ENCODE measurements at regions not wholly inside any gene's neighbourhood (a gene's known extent, or its start where the extent isn't known, plus 50 kb on each side); places are given as distances from the start of the nearest gene placed in this dataset.

DNA sequence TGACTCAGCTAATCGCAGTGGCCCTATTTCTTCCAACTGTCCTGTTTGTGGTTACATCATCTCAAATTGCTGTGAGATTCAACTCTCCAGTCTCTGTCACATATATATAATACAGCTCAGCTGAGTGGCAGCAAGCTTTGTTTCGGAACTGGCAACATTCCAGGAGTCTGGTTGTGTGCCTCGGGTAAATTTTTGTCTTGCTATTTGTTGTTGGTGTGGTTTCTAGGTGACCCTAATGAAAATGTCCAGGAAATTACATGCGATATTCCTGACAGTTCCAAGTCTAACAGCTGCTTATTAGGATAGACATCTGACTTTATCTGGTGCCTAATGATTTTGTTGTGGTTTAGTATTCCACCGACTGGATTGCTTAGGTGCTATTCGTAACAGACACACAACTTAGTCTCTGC is 581.8 kb downstream of the CD109 start:
- intact Hi-C loops (cut with DNase I), result no loop called here
- H3K27ac ChIP-seq, result no peak overlapping the region
- no peaks in the 10 kb centered on the region for H3K9me3 ChIP-seq
- H3K4me3 ChIP-seq, result no peak overlapping the region
- H3K36me3 ChIP-seq, result no peaks in the 10 kb centered on the region
- 34 to 43% methylated on average over 6 of the region's 6 CpGs for WGBS, 2 donors
- no peaks in the 10 kb centered on the region for H3K27me3 ChIP-seq
- no peak for DNase-seq
- TF ChIP-seq POLR2A (IDR thresholded peaks at IDR 0.05), result no peak
- TF ChIP-seq, protein P1, sequence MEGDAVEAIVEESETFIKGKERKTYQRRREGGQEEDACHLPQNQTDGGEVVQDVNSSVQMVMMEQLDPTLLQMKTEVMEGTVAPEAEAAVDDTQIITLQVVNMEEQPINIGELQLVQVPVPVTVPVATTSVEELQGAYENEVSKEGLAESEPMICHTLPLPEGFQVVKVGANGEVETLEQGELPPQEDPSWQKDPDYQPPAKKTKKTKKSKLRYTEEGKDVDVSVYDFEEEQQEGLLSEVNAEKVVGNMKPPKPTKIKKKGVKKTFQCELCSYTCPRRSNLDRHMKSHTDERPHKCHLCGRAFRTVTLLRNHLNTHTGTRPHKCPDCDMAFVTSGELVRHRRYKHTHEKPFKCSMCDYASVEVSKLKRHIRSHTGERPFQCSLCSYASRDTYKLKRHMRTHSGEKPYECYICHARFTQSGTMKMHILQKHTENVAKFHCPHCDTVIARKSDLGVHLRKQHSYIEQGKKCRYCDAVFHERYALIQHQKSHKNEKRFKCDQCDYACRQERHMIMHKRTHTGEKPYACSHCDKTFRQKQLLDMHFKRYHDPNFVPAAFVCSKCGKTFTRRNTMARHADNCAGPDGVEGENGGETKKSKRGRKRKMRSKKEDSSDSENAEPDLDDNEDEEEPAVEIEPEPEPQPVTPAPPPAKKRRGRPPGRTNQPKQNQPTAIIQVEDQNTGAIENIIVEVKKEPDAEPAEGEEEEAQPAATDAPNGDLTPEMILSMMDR (IDR thresholded peaks at IDR 0.05), result no peak
- H3K4me1 ChIP-seq, result peaks cover 0 to 4% (median 0%) of the 10 kb centered on the region in 3 donors

DNA sequence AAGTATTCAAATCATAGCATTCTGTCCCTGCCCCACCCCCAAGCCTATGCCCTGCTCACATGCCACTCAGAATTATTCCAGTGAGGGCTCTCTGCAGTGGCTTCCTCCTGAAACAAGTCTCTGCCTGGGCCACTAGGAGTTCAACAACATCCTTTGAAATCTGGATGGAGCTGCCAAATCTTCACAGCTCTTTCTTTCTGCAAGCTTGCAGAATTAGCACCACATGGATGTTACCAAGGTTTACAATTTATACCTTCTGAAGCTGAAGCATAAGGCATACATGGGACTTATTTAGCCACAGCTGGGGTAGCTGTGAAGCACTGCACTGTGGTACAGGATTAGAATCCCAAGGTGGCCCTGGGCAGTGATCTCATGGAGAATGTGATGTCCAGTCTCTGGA is 577.5 kb downstream of the CD109 start:
- intact Hi-C loops (cut with DNase I), result no loop called here
- no peaks in the 10 kb centered on the region for H3K9me3 ChIP-seq
- no peak for TF ChIP-seq POLR2A (IDR thresholded peaks at IDR 0.05)
- TF ChIP-seq, protein P1 (IDR thresholded peaks at IDR 0.05), result no peak
- H3K27ac ChIP-seq, result no peak overlapping the region
- H3K36me3 ChIP-seq, result no peaks in the 10 kb centered on the region
- peaks cover 0 to 4% (median 0%) of the 10 kb centered on the region in 3 donors for H3K4me1 ChIP-seq
- H3K27me3 ChIP-seq, result no peaks in the 10 kb centered on the region
- H3K4me3 ChIP-seq, result no peak overlapping the region
- DNase-seq, result no peak

DNA sequence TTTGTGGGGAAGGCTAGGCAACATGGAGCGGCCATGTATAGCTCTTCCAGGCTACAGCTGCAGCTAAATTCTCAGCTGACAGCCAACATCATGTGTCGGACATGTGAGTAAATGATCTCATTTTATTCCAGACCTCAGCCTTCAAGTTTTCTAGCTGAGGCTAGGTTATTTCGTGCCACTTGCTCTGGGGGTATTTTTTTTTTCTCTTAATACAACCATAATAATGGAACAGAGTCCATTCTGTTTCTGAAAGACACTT is 573.5 kb downstream of the CD109 start:
- no peaks in the 10 kb centered on the region for H3K9me3 ChIP-seq
- TF ChIP-seq POLR2A (IDR thresholded peaks at IDR 0.05), result no peak
- H3K27me3 ChIP-seq, result no peaks in the 10 kb centered on the region
- intact Hi-C loops (cut with DNase I), result no loop called here
- no peak overlapping the region for H3K4me3 ChIP-seq
- 64 to 67% methylated on average over 3 of the region's 3 CpGs for WGBS, 2 donors
- DNase-seq, result no peak
- H3K27ac ChIP-seq, result no peak overlapping the region
- no peaks in the 10 kb centered on the region for H3K4me1 ChIP-seq
- H3K36me3 ChIP-seq, result no peaks in the 10 kb centered on the region

DNA sequence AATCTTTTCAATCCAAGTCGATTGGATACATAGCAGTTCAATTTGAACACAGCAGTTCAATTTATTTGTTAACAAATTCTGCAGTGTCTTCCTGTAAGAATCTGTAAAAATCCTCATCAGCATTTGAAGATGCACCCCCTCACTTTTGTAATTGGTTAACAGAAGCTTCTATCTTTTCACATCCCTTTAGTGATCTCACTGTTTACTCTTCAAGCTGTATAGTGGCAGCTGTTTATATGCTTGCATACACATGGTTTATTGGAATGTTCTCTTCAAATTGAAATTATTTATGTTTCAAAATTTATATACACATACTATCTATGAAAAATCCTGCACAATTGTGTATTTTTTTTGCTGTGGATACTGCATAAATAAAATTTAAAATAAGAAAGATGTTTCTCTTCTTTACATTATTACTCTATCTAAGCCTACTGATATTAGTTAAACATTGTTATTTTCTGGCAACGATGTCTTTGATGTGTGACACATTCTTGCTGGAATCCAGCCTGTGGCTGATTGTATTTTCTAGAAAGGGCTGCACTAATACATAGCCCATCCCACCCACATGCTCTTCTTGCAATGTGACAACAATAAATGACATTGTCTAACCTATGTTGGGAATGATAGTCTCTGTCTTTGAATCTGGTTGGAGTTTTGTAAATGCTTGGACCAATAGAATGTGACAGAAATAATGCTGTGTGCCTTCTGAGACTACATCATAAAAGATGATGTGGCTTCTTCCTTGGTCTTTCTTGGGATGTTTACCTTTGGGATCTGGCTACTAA is 573.0 kb downstream of the CD109 start:
- no peaks in the 10 kb centered on the region for H3K4me1 ChIP-seq
- TF ChIP-seq POLR2A (IDR thresholded peaks at IDR 0.05), result no peak
- TF ChIP-seq, protein P1 (IDR thresholded peaks at IDR 0.05), result no peak
- 29 to 31% methylated on average over 2 of the region's 2 CpGs for WGBS, 2 donors
- H3K27ac ChIP-seq, result no peak overlapping the region
- intact Hi-C loops (cut with DNase I), result no loop called here
- no peaks in the 10 kb centered on the region for H3K36me3 ChIP-seq
- no peaks in the 10 kb centered on the region for H3K27me3 ChIP-seq
- H3K4me3 ChIP-seq, result no peak overlapping the region
- no peak for DNase-seq
- no peaks in the 10 kb centered on the region for H3K9me3 ChIP-seq

DNA sequence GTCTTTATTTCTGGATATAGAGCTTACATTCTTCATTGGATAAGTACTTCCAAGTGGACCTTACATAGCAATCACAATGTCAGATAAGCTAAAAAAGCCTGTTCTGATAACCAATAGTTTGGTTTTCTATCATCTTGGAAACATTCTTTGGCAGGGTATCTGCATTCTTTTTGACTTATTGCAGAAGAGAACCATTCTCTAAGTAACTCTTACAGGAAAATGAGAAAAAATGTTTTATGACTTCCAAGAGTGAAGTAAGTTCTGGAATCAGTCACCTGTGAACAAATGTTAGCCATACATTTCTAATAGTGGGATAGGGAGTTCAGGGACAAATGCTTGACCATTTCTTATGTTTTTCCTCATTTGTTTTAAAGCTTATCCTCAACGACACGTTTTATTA is 564.0 kb downstream of the CD109 start:
- Histone ChIP-seq H3K36me3 (no peaks in the 10 kb centered on the region), H3K9me3 (no peaks in the 10 kb centered on the region), H3K27me3 (no peaks in the 10 kb centered on the region), H3K4me3 (no peak overlapping the region), H3K27ac (no peak overlapping the region), H3K4me1 (no peaks in the 10 kb centered on the region)
- 66 to 75% methylated on average over 2 of the region's 2 CpGs for WGBS, 2 donors
- no peak for DNase-seq
- intact Hi-C loops (cut with DNase I), result no loop called here
- TF ChIP-seq, protein P1 (IDR thresholded peaks at IDR 0.05), result no peak

DNA sequence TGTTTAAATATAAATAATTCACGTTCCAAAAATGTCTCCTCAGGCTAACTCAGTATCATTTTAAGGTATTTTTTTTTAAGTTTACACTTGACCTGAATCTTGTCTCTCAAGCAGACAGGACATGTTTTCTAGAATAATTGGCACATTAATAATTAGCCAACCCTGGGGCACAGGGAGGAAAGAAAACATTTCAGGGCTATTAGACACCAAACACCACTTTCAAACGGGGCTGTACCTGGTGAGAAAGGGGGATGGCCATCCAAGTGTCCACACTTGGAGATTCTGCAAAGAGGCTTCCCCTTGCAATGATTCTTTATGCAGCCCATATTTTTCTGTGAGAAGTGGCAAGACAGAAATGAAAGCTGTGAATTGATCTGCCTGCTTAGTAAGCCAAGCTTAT is 560.8 kb downstream of the CD109 start:
- TF ChIP-seq POLR2A (IDR thresholded peaks at IDR 0.05), result no peak
- TF ChIP-seq, protein P1 (IDR thresholded peaks at IDR 0.05), result no peak
- 14 to 15% methylated on average over 2 of the region's 2 CpGs for WGBS, 2 donors
- H3K27ac ChIP-seq, result no peak overlapping the region
- H3K9me3 ChIP-seq, result no peaks in the 10 kb centered on the region
- intact Hi-C loops (cut with DNase I), result no loop called here
- H3K4me1 ChIP-seq, result no peaks in the 10 kb centered on the region
- no peak overlapping the region for H3K4me3 ChIP-seq
- H3K36me3 ChIP-seq, result no peaks in the 10 kb centered on the region
- H3K27me3 ChIP-seq, result no peaks in the 10 kb centered on the region
- no peak for DNase-seq
